ENCODE measurements at regions not wholly inside any gene's neighbourhood (a gene's known extent, or its start where the extent isn't known, plus 50 kb on each side); places are given as distances from the start of the nearest gene placed in this dataset.
"Not testable (repeated sequence)": the region's sequence is repeated elsewhere in the genome, so short reads cannot be mapped to it uniquely, and the experiment has no call there.

DNA sequence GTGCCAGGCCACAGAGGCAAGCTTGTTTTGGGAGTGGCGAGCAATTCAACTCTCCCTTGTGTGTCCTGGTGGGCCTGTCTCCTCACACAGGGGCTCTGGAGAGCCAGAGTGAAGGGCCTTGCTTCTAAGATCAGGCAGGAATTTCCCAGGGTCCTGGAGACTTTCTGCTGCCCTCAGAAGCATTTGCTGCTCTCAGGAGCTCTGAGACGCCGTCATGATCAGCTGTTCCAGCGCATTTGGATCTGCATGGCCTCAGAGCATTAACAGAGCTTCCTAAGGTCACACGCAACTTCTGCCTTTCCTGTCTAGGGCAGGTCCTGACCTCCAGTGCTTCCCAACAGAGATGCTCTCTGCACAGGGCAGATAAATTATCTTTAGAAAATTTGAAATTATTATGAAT lies 52.2 kb upstream of the C10orf90 start:
- no peak for DNase-seq

DNA sequence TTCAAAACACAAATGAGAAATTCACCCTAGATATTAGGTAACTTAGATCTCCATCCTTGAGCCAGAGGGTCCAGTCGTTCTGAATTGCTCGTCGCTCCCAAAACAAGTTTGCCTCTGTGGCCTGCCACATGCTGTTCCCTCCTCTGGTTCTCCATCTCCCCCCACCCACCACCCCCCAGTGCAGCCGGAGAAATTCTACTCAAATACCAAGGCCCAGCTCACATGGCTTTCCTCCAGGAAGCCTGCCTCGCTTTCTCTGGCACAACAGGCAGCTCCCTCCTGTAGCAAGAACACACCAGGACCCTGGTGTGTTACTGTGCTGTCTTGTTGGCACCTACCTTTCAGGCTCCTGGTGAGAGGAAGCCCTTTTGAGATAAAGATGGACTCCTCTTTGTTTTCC lies 52.7 kb upstream of the C10orf90 start:
- no peak for DNase-seq

DNA sequence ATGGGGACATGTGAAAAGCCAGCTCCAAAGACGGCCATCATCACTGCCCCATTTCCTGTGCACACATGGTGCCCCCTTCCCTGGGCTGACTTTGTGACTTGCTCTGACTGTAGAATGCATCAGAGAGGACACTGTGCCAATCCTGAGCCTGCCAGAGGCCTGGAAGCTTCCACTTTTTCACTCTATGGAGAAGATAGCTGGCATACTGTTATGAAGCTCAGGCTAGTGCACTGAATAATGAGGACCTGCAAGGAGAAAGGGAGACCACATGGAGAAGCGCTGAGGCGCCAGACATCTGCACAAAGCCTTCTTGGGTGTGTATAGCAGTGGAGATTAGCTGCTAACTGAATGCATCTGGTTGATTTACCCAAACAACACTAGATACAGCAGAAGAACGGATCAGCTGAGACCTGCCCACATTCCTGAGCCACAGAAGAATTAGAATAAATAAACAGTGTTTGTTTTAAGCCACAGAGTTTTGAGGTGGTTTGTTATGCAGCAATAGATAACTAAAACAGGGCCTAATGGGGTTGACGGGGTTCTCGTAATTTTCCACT lies 58.9 kb upstream of the C10orf90 start:
- no peak for DNase-seq

DNA sequence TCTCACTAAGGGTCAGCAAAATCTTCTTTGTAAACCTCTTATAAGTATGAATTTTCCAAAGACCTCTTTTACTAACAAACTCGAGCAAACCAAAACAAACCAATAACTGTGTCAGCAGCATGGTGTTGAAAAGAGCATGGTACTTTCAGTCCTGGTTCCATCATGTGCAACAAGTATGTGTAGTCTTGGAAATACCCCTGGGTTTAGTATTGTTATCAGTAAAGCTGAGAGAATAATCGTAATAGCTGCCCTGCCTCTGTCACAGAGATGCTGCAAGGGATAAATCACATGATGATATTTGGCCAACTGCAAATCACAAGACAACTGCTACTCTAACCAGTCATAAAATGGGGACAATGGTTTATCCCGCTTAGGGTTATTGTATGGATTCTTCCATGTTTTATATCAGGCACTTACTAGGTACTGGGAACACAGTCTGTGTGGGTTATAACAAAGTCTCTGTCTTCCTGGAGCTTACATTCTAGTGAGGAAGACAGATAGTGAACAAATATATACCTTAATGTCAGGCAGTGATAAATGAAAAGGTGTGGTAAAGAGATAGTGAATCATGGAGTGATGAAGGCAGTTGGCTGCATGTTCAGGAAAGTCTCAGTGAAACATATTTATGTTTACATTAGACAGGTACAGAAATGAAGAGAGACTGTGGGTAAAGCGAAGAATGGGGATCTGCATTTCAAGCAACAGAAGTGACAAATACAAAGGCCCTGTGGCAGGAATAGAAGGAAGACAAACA lies 60.5 kb upstream of the C10orf90 start:
- no peak for DNase-seq

DNA sequence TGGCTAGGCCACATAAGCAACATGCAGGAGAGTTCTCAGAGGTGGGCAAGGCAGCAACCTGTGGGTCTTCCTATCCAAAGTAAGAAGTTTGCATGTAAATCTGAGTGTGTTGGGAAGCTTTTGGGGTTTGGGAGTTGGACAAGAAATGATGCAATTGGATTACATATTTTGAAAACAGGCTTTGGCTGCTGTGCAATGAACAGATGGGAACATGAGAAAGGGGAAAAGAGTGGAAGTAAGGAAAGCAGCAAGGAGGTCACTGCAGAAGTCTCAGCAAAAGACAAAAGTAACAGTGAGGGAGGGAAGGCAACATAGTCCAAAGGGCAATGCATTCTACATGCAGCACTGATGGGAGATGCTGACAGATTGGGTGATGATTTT lies 61.1 kb upstream of the C10orf90 start:
- DNase-seq, result no peak

DNA sequence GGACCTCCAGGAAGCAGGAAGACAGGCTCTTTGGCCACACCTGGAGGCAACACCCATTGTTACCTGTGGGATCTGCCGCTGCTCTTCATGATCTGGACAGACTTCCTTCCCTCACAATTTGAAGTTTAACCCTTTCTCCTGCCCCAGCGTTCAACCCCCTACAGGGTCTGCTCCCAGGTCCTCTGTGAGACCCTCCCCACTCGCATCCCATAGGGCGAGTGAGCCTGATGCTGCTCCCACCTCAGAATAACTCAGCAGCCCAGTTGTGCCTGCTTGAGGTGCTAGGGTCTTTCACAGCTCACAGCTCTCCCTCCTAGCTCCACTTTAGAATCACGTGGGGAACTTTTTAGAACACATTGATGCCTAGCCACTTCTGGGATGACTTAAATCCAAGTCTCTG lies 61.8 kb upstream of the C10orf90 start:
- DNase-seq, result no peak

DNA sequence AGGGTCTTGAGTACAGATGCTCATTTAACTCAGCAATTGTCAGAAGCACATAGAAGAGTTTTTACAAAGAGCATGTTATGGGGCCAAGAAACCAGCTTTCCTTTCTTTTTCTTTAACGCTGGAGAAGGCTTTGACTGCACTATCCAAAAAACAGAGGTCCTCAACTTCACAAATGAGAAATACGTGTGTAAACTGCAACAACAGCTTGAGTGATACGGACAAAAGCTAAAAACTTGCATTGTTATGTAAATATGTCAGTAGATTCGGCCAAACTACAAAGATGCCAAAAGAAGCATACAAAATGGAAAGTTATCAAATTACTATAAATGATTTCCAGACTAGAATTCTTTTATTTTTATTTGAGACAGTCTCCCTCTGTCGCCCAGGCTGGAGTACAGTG lies 62.4 kb upstream of the C10orf90 start:
- no peak for DNase-seq

DNA sequence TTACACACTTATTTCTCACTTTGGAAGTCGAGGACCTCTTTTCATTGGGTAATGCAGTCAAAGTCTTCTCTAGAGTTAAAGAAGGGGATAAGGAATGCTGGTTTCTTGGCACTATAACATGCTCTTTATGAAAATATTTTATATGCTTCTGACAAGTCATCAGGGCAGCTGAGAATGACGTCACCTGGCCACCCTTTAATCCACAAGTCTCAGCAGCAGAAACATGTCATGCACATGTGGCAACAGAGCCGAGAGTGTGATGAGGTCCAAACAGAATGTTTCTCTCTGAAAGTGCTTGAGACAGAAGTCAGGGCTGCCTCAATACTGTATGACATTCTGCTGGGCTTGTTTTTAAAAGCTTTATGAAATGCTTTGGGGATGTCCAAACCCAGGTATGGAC lies 63.5 kb upstream of the C10orf90 start:
- DNase-seq, result no peak

DNA sequence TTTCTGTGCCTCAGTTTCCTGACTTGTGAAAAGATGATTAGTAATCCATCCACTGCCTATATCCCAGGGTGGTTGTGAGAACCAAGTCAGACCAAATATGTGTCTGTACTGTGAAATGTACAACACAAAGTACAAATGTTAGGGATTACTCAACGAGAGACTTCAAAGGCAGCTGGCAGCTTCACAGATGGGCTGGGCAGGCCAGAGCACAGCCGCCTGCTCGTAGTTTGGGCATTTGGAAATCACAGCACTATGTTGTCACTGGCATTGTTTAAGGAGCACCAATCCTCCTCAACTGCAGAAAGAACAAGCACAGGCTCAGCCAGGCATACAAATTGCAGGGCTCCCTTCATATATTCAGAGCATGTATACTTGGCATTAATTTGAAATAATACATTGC lies 64.5 kb upstream of the C10orf90 start:
- no peak for DNase-seq

DNA sequence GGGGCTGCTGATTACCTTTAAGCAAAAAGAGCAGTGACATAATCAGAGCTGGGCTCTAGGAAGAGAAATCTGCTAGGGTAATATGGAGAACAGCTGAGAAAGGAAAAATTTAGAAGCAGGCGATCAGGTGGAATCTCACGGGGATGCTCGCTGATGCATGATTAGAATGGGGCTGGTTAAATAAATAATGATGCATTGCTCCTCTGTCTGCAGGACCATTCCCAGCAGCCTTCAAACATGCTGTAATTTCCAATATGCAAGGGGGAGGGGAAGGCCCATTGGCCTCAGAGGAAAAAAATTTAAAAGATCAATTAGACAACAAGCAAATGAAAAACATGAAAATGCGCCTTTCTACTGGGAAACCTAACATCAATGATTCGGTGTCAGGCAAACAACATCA lies 65.6 kb upstream of the C10orf90 start:
- no peak for DNase-seq

DNA sequence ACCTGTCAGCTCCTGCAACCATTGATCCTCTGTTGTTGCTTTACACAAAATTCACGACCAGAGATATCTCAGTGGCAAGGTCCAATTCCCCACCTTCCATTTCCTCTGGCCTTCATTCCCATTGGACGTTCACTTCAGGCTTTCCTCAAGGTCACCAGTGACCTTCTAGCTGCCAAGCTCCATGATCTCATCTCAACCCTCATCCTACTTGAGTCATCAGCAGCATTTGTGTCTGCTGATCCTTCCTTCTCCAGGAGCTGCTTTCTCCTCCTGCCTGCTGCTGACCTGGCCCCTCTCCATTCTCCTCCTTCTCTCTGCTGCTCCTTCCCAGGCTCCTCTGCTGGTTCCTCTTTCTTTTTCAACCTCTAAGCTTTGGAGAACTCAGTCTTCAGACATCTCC lies 66.2 kb upstream of the C10orf90 start:
- DNase-seq, result no peak

DNA sequence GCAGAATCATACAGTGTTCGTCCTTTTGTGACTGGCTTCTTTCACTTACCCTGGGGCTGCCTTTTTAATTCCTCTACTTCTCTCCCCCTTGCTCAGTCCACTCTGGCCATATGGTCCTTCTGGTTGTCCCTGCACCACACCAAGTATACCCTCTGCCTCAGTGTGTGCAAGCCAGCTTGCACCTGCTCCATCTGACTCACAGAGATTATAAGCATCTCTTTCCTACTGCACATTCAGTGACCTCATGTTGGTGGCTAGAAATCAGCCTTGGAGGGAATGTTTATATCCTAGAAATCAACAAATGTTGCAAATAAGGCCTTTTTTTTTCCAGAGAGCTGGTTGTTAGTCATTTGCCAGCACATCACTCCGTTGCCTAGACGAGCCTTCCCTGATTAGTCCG lies 67.5 kb upstream of the C10orf90 start:
- DNase-seq, result no peak

DNA sequence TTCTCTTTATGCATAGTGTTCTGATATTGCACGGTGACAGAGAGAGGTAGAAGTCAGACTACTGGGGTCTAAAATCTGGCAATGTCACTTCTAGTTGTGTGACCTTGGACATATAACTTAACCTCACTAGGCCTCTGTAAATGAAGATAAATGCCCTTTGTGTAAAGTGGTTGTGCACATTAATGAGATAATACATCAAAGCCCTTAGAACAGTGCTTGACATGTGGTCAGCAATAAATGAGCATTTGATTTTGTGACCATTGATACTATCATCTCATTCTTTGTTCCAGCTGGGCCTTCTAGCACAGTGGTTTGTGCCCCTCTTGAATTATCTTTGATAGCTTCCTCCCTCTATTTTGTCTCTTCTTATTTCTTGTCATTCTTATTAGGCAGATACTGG lies 74.1 kb upstream of the C10orf90 start:
- no peak for DNase-seq

DNA sequence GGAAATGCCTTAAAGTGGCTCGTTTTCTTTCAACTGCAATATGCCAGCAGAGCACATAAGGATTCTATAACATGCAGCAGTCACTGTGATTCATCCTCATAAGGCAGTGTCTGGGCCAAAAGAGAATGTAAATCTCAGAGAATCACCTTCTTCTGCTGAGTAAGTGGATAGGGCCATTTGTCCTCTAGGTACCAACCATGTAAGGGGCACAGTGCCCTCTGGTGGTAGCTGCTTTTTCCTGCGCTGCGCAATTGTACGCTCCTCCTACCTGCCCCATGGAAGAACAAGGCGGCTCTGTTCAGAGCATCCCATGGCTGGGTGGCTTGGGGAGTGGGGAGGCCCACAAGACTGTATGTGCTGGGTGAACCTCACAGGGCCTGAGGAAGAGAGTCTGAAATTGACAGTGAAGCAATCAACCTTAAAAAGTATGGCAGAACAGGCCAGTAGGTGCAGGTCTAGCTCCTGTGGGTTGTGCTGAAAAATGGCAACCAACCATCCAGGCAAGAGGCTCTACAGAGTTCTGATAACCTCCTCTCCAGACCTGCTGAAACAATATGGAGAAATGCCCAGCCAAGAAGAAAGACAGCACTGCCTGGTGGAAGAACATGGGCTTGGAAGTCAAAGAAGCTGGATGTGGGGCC lies 78.6 kb upstream of the C10orf90 start:
- peak; percentile 18 for DNase-seq

DNA sequence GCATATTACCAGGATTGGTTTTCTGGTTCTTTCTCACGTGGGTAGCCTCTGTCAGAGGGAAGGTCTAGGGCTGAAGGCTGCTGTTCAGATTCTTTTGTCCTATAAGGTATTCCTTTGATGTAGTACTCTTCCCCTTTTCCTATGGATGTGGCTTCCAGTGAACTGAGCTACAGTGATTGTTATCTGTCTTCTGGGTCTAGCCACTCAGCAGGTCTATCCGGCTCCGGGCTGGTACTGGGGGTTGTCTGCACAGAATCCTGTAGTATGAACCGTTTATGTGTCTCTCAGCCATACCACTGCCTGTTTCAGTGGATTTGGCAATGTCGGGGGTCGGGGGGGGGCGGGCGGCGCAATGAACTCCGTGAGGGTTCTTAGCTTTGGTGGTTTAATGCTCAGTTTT lies 84.5 kb upstream of the C10orf90 start:
- DNase-seq, result no peak

DNA sequence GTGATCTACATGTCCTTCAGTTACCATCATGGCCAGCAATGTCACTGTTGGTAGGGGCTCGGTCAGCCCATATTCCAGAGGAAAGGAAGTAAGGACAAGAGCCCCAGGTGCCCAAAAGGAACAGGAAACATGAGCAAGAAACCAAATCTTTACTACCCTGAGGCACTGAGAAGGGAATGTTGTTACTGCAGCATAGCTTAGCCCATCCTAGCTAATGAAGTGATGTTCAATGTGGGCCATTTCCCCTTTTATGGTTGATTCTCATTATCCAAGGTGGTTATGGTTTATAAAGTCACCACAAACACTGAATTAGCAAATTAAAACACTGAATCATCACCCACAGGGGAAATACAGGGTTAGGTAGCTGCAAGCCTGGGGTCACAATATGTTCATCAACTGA lies 88.4 kb upstream of the C10orf90 start:
- DNase-seq, result no peak

DNA sequence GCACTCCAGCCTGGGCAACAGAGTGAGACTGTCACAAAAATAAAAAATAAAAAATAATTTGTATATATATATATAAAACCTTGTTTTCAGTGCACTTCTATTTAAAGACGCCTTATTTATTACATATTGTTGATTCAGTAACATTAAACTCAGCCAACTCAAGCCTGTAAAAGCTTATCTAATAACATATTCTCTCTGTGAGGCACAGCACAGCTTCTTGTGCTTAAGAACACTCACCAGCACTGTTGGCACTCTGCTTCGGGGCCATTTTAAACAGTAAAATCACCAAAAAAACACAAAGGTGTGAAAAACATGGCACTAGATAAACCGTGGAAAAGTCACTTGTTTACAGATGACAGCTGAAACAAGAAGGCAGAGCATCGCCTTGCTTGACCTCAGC lies 89.0 kb upstream of the C10orf90 start:
- no peak for DNase-seq

DNA sequence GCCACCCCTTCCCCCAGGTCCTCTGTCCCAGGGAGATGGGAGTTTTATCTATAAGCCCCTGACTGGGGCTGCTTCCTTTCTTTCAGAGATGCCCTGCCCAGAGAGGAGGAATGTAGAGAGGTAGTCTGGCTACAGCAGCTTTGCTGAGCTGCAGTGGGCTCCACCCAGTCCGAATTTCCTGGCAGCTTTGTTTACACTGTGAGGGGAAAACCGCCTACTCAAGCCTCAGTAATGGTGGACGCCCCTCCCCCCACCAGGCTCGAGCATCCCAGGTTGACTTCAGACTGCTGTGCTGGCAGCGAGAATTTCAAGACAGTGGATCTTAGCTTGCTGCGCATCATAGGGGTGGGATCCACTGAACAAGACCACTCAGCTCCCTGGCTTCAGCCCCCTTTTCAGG lies 96.2 kb upstream of the C10orf90 start:
- DNase-seq, result not testable (repeated sequence)

DNA sequence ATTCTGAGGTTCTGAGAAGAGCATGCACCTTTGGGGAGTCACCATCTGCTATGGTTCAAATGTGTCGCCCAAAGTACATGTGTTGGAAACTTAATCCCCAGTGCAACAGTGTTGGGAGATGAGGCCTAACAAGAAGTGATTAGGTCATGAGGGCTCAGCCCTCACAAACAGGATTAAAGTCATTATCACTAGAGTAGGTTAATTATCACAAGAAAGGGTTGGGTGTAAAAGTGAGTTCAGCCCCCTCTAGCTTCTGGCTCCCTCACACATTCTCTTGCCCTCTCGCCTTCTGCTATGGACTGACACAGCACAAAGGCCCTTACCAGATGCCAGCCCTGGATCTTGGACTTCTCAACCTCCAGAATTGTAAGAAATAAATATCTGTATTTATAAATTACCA lies 100.3 kb upstream of the C10orf90 start:
- DNase-seq, result no peak

DNA sequence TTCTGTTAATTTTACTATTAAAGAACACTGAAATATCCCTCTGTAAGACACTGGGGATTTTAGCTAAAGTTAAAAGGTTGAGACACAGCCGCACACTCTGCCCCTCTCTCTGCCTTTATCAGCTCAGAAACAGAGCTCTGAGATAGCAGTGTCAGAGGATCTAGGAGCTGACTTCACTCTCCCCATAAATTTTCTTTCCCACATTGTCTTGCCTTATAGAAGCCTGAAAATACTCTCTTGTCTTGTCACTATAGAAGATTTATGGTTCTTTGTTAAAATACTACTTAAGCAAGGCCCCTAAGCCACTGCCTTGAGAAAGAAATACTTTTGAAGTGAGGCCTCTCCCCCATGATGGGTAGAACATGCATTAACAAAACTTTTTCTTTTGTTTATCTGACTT lies 105.7 kb upstream of the C10orf90 start:
- DNase-seq, result no peak

DNA sequence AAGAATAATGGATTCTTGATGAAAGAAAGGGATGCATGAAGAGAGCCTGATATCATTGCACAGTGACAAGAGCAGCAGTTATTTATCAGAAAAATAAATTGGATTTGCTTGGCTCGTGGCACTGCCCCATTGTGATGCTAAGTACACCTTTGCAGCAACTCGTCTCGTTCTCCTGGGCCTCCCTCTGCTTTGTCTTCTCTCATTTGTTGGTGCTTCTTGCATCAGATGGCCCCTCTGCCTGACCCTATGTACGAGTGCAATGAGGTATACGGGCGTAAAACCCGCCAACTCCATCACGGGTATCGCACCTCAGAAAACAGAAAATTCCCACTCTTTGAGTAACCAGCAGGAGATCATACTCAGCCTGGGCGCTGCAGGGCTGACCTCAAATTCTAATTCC lies 107.2 kb upstream of the C10orf90 start:
- DNase-seq, result no peak

DNA sequence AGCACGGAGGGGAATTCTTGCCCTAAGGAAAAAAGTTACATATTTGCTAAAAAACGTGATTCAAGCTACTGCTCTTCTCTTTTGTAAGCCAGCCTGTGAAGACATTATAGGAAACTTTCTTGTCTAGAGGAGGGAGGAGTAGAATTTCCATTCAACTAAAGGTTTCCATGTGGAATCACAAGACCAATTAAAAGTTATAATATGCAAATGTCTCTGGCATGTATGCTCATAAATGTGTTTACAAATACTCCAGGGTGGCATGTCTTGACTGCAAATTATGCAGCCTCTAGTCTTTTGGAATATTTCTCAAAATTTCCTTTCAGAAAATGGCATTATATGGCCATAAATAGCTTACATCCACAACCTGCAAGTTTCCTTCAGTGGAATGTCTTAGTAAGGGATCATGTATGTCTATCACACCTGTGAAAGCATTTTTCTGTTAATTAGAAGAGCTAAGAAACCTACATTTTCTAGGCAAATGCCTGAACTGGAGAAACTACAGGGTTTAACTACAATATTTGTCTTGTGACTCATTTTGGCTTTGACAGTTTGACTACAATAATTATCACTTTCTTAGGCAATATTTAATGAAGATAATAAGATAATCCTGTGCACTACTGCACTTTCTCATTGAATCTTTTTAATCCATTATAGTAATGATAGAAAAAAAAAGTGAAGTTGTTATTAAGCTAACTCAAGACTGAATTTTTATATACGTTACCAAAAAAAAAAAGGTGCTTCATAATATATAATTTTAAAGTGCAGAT lies 111.1 kb upstream of the C10orf90 start:
- no peak for DNase-seq

DNA sequence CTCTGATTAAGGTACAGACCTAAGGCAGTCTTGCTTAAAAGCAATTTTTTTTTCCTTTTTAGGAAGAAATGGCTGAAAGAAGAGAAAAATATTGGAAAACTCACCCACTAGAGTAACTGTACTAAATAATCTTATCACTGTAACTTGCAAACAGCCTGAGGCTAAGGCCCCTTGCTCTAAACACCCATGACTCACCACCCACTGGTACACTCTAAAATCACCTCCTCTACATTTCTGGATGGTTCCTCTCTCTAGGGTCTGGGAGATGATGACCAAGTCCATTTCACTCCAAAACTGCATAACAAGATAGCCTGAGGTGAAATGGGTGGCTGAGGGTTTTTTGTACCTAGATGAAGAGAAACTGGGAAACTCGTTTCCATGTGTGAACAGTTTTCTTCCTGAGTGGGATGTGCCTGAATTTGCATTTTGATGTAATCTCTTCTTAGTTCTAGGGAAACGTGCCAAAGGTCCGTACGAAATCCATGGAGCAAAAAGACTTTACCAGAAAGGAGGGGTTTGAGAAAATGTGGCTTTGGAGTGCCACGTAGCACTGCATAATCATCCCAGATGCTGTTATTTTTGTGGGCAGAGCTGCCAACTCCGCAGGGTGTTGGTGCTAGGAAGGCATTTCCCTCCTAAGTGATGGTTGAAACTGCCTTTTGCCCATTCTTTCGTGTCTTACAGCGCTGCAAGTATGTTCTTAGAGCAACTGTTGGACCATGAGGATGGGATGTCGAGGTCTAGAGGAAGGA lies 113.5 kb upstream of the C10orf90 start:
- DNase-seq, result no peak
